GM18951 (cell line): ENCODE measurements at regions not wholly inside any gene's neighbourhood (a gene's known extent, or its start where the extent isn't known, plus 50 kb on each side); places are given as distances from the start of the nearest gene placed in this dataset.

Experiments
- POLR2A ChIP-seq: IDR thresholded peaks from 4 replicates; pipeline ENCODE4 v1.6.1; 2011; ENCODE audit warnings: mild to moderate bottlenecking; ENCODE audit not compliant: insufficient read length, insufficient read depth; ENCODE audit errors: extremely low read depth
- in situ Hi-C: fragments of 300-500 bp; cut with MboI; formaldehyde crosslinking; loops from one replicate; pipeline ENCODE4 v1.12.0; 2022; ENCODE audit warnings: low sequenced_read_pairs, mixed read lengths, inconsistent platforms; ENCODE audit not compliant: unreplicated experiment

DNA sequence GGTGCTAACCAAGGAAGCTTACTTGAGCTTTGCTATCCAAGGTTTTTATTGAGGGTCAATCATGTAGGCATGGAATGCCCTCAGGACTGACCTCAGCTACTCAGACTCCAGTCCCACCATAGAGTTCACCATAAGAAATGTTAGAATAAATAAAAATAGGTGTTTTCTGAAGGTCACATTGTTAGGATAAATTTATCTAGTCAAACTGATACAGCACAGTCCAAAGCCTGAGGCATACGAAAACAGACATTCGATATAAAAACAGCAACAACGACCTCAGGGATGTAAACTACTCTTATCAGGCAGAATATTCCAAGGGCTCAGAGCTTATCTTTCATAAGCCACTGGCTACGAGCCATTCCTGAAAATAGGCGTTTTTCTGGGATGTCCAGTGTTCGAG, 690.6 kb downstream of the MCTP2 start:
- in situ Hi-C loops = no loop called here
- TF ChIP-seq POLR2A = no peak

DNA sequence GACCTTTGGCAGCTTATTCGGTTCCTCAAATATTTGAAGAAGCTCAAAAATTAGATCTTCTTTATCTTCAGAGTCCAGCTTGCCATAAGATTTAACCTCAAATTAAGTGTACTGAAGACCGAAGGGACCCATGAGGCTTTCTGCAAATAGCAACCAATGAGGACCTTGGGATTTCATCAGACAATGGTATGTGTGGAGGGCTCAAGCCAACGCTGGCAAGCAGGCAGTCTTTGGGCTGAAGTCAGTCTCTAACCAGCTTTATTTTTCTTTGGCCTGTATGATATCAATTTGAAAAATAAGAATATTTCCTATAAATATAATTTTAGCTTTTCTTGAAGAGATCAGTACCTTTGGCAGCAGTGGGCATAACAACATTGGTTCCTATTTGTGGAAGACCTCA, 692.7 kb downstream of the MCTP2 start:
- in situ Hi-C loops = no loop called here
- TF ChIP-seq POLR2A = no peak

DNA sequence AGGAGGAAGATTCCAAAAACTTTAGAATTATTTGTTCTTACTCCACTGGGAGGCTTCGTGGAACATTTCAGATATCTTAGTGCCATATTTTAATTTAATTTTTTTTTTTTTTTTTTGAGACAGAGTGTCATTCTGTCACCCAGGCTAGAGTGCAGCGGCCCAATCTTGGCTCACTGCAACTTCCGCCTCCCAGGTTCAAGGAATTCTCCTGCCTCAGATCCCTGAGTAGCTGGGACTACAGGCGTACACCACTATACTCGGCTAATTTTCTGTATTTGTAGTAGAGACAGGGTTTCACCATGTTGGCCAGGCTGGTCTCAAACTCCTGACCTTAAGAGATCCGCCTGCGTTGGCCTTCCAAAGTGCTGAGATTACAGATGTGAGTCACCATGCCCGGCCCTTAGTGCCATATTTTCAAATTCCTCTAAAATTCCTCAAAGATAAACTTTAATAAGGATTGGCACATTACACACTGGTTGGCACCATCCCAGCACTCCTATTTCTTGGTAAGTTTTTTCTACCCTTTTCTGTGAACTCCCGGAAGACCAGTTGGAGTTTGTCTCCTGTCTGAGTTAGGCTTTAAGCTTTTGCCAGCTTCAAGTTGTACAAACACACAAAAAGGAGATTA, 693.7 kb downstream of the MCTP2 start:
- in situ Hi-C loops = no loop called here
- no peak for TF ChIP-seq POLR2A

DNA sequence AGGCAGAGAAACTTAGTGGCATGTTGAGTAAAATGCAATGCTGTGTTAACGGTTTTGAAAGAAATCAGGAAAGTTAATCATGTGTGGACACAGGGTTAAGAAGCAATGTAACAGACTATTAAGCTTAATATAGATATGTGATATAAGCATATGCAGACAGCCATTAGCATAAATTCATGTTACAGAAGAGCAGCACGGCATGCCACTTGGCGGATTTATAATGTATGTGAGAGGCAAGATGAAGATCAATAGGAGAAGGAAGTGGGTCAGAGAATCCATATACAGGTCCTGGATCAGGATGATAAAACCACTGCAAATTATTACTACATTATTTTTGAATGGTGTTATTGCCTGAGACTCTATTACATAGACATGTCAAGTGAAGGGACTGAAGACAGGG, 694.3 kb downstream of the MCTP2 start:
- TF ChIP-seq POLR2A = no peak
- in situ Hi-C loops = no loop called here

DNA sequence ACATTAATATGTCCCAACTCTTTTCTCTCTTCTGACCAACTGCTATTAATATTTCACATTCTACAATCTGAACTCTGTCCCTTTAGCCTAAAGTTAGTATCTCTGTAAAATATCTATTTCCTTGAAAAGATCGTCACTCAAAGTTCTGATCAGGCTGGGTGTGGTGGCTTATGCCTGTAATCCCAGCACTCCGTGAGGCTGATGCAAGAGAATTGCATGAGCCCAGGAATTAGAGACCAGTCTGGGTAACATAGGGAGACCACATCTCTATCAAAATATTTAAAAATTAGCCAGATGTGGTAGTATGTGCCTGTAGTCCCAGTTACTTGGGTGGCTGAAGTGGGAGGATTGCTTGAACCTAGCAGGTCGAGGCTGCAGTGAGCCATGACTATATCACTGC, 695.6 kb downstream of the MCTP2 start:
- no peak for TF ChIP-seq POLR2A
- in situ Hi-C loops = no loop called here

DNA sequence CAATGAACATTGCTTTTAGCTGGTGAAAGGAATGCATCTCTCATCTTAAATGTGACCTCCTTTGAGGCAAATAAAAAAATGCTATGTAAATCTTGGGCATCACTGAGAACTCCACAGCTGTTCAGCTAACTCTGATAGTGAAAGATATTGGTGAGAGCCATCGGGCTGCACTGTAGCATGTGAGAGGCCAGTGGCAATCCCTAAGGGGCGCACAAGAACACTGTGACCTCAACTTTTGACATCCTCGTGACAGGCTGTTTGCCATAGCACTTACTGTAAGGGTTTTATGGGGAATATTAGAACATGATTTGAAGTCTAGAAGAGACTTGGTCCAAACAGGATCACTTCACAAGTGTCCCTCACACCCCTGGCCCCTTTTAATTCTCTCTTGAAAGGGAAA, 697.9 kb downstream of the MCTP2 start:
- in situ Hi-C loops = no loop called here
- no peak for TF ChIP-seq POLR2A

DNA sequence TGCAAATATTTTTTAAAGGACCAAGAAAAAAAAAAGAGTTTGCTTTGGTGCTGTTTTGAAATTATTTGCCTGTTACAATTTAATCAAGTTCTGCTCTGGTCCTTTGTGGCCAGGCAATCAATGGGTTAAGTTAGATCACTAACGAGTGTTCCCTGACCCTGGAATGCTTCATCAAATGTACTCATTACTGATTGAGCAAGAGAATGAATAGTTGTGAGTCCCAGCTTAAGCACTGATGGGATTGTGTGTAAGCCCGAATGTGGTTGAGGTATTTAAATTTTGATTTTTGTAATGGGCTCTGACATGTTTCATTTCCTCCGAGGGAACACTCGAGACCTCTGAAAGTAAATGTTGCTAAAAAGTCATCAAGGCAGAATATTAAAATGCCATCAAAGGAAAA, 699.1 kb downstream of the MCTP2 start:
- no peak for TF ChIP-seq POLR2A
- in situ Hi-C loops = no loop called here

DNA sequence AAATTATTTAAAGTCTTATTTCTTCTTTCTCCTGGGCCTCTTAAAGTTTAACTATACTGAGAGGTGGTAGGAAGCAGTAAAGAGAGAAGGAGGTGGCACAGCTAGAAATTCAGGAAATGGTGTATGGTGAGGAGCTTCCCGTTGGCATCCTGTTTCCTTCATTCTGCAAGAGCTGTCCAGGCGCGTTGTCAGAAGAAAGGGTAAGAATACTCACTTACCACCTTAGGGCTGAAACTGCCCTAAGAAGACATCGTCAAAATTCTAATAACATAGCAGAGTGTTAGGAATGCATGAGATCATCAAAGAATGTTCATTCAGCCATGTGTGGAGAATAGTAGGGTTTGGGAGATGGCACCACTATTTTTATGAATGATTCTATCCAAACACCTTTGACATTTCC, 699.6 kb downstream of the MCTP2 start:
- in situ Hi-C loops = no loop called here
- no peak for TF ChIP-seq POLR2A

DNA sequence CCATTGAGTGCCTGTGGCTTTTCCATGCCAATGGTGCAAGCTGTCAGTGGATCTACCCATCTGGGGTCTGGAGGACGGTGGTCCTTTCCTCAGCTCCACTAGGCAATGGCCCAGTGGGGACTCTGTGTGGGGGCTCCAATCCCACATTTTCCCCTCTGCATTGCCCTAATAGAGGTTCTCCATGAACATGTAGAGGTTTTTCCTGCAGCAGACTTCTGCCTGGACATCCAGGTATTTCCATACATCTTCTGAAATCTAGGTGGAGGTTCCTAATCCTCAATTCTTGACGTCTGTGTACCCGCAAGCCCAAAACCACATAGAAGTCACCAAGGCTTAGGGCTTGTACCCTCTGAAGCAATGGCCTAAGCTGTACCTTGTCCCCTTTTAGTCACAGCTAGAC, 703.1 kb downstream of the MCTP2 start:
- in situ Hi-C loops = no loop called here
- TF ChIP-seq POLR2A = no peak

DNA sequence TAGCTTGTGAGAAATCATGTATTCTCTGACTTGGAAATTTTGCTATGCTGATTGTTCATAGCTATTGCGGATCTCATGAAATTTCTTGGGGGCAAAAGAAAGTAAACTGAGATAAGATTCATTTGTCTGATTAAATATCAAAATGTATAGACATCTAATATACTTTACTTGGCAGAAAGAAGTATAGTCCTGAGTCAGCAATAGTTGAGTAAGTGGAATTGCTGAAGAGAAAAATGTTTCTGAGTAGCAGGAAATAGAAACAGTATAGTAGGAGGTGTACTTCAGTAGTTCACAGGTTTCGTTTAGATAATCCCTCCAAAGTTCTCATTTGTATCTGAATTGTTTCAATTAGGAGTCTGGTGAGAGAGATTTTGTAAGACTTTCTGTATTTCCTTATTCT, 705.9 kb downstream of the MCTP2 start:
- in situ Hi-C loops = no loop called here
- no peak for TF ChIP-seq POLR2A

DNA sequence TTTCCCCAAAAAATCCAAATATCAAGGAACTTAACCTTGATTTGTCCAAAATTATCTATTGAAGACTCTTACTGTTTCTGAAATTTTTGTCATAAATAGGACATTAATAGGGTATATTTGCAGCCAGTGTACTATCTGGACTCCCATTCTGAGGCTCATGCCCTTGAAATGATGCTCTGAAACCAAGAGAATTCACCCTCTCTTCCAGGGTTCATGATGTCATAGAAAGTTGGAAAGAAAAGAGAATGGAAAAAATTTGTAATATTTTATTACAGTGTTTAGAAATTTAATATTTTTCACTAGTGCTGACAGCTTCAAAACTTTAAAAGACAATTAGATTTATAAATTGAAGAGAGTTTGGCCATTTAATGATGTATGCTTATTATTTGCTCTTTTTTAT, 712.5 kb downstream of the MCTP2 start:
- no peak for TF ChIP-seq POLR2A

DNA sequence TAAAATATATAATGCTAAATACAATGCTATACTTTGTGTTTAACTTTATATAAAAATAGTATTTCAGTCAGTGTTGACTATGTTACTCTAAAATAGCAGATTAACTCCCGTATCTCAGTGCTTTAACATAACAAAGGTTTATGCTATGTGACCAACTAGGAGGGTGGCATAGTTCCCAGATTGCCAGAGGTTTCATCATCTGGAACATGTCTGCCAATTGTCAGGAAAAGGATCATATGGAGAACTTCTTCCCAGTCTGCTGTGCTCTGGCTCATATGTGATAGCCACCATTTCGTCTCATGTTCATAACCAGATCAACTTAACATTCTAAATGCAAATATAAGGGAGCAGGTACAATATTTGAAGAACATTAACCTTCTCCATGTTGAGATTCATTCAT, 720.2 kb downstream of the MCTP2 start:
- in situ Hi-C loops = no loop called here
- no peak for TF ChIP-seq POLR2A

More for the DNA sequence above, 712.5 kb downstream of the MCTP2 start:
- in situ Hi-C loops = no loop called here

DNA sequence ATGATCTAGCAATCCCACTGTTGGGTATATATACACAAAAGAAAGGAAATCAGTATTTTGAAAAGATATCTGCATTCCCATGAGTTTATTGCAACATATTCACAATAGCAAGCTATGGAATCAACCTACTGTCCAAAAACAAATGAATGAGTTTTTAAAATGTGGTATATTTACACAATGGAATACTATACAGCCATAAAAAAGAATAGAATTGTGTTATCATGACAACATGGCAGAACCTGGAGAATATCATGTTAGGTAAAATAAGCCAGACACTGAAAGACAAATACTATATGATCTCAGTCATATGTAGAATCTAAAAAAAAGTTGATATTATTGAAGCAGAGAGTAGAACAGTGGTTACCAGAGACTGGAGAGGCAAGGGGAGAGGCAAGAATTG, 732.6 kb downstream of the MCTP2 start:
- in situ Hi-C loops = no loop called here

DNA sequence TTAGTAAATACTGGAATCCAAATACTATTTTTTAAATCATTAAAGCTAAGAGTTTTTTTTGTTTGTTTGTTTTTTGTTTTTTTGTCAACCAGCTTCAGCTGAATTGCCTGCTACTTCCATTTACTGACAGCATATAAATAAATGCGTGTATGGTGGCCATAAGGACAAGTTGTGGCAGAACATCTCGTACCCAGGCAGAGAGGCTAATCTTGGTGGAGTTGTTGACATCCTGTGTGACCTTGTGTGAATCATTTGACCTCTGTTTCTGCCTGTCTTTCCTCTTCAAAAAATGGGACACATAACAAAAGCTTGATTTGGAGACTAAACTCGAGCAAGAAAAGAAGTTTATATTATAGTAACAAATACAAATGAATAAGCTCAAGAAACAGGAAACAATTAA, 734.2 kb downstream of the MCTP2 start:
- no peak for TF ChIP-seq POLR2A
- in situ Hi-C loops = no loop called here

More for the DNA sequence above, 732.6 kb downstream of the MCTP2 start:
- no peak for TF ChIP-seq POLR2A

DNA sequence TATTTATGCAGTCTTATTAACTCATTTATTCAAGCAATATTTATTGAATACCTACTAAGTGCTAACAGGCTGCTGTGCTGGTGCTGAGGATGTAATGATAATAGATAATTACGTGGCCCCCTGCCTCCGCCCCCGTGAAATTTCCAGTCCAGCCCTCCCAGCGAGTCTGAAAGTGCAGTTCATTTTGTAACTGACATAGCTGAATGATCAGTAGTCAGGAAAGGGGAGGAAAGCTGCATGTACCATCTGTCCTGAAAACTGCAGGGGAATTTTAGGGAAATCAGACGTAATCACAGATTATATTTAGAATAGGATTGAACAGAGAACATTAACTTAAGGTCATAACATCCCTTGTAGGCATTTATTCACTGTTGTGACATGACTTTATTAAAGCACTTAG, 736.8 kb downstream of the MCTP2 start:
- TF ChIP-seq POLR2A = no peak
- in situ Hi-C loops = no loop called here

DNA sequence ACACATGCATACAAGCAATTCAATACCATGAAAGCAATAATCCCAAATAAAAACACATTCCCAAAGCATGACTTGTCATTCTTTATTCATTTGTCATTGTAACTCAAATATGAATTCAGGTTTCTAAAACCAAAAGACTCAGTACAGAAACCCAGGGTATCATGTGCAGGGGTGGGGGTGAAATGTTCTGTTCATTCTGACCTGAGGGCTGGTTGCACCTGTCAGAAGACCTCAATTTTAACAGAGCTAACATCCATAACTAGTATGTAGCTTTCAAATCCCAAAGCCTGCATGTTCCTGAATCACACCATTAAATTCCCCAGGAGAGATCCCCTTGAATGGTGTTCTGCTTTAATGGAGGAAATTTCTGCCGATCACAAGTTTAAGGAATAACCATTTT, 738.7 kb downstream of the MCTP2 start:
- TF ChIP-seq POLR2A = no peak
- in situ Hi-C loops = no loop called here

DNA sequence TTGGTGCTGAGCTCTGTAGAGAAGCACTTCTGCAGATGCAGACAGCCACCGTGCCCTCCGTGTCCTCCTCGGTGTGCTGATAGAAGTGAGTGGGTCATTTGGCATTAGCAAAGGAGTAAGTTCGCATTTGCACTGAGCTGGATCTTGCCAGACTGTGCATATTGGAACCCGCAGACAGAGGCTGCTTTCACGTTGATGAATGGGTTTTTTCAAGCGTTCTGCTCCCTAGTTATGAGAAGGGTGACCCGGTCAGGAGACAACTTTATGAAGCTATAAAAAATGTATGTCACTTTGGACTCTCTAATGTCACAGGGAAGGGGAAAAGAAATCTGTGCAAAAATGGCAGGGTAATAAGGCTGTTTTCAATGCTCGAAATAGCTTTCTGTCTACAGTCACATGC, 739.4 kb downstream of the MCTP2 start:
- in situ Hi-C loops = no loop called here
- TF ChIP-seq POLR2A = no peak
